Endothelial cell of umbilical vein (primary cell): ENCODE measurements at regions not wholly inside any gene's neighbourhood (a gene's known extent, or its start where the extent isn't known, plus 50 kb on each side); places are given as distances from the start of the nearest gene placed in this dataset.

ENCODE experiments used
- BruUV-seq: library from RNA; stranded (reverse); fragments of 400-500 nt; replicated peaks from 2 replicates; lab custom pipeline; 2021; lab: Mats Ljungman, UMichigan
- CTCF ChIA-PET: fragments of 300-600, 350-600 bp; sonication (Branson Sonifier 250); formaldehyde crosslinking; loops from one replicate; lab custom pipeline; 2021; ENCODE audit warnings: antibody characterized with exemption, inconsistent platforms; lab: Charles Lee
- POLR2A ChIA-PET: fragments of 300-600, 350-600 bp; sonication (Branson Sonifier 250); formaldehyde crosslinking; loops from one replicate; lab custom pipeline; 2021; ENCODE audit warnings: antibody characterized with exemption, inconsistent platforms; lab: Charles Lee
- DNase-seq: peaks from one replicate; pipeline ENCODE4 v3.0.0-alpha.2; 2011; ENCODE audit warnings: low read depth, low spot score
- FAIRE-seq: peaks from 2 replicates; lab custom pipeline; 2011; peaks lifted over from hg19 to GRCh38; lab: Jason Lieb, UNC
- H2AFZ ChIP-seq: 2 replicates; pipeline ENCODE4 v1.6.0; 2012; ENCODE audit warnings: low read depth, low read length, control low read depth, inconsistent platforms
- H3K27ac ChIP-seq: 2 replicates; pipeline ENCODE4 v1.5.1; 2011; ENCODE audit warnings: low read depth, mild to moderate bottlenecking, control low read depth, low read length, moderate library complexity; ENCODE audit not compliant: insufficient read depth
- H3K27me3 ChIP-seq, 2 experiments: 2 replicates each; pipeline versions ENCODE4 v1.6.0 to v1.6.1; 2011; ENCODE audit warnings: low read length in 2 of 2, mixed read lengths in 1 of 2; ENCODE audit not compliant: control insufficient read depth in 2 of 2, insufficient read depth in 2 of 2
- H3K36me3 ChIP-seq, 2 experiments: 2 replicates in 1 of 2; 3 replicates in 1 of 2; pipeline ENCODE4 v1.5.1; 2011; ENCODE audit warnings: low read length in 2 of 2, mild to moderate bottlenecking in 1 of 2, moderate library complexity in 1 of 2; ENCODE audit not compliant: control insufficient read depth in 2 of 2, insufficient read depth in 2 of 2; ENCODE audit errors: extremely low read depth in 1 of 2
- H3K4me1 ChIP-seq: 3 replicates; pipeline ENCODE4 v1.5.1; 2011; ENCODE audit warnings: mild to moderate bottlenecking, low read length; ENCODE audit not compliant: control insufficient read depth, insufficient read depth; ENCODE audit errors: extremely low read depth
- H3K4me2 ChIP-seq: 2 replicates; pipeline ENCODE4 v1.6.1; 2011; ENCODE audit warnings: low read length, control low read depth, mixed read lengths; ENCODE audit not compliant: insufficient read depth
- H3K4me3 ChIP-seq, 3 experiments: fragments of 200-600 bp in 1 of 3; sonication (generic), shearing (Covaris generic) in 1 of 3; replicated peaks in 1 of 3; 2 replicates each; pipeline ENCODE4 v1.5.1; 2011 to 2016; ENCODE audit warnings: control low read depth in 3 of 3, low read length in 3 of 3, mild to moderate bottlenecking in 2 of 3, inconsistent platforms in 1 of 3, low read depth in 1 of 3, moderate library complexity in 1 of 3; ENCODE audit not compliant: insufficient read depth in 1 of 3
- H3K79me2 ChIP-seq: 2 replicates; pipeline ENCODE4 v1.6.0; 2012; ENCODE audit warnings: low read length, inconsistent platforms; ENCODE audit not compliant: control insufficient read depth, insufficient read depth
- H3K9ac ChIP-seq: replicated peaks from 2 replicates; pipeline ENCODE3; 2011; ENCODE audit warnings: low read length, control low read depth; ENCODE audit not compliant: insufficient read depth; ENCODE audit errors: extremely low read depth
- H3K9me1 ChIP-seq: replicated peaks from 3 replicates; pipeline ENCODE4 v1.6.0; 2011; ENCODE audit warnings: mild to moderate bottlenecking, low read length; ENCODE audit not compliant: control insufficient read depth, insufficient read depth; ENCODE audit errors: extremely low read depth
- H3K9me3 ChIP-seq: replicated peaks from 2 replicates; pipeline ENCODE4 v1.5.1; 2012; ENCODE audit warnings: low read length, inconsistent platforms; ENCODE audit not compliant: control insufficient read depth, insufficient read depth
- H4K20me1 ChIP-seq: replicated peaks from 2 replicates; pipeline ENCODE3; 2011; ENCODE audit warnings: mild to moderate bottlenecking, low read length; ENCODE audit not compliant: control insufficient read depth, insufficient read depth; ENCODE audit errors: extremely low read depth
- CTCF ChIP-seq, 2 donors: IDR thresholded peaks; 1 replicate in 1 of 2; 2 replicates in 1 of 2; pipeline ENCODE4 v1.5.1; 2011; ENCODE audit warnings: low read length in 2 of 2, mild to moderate bottlenecking in 2 of 2, moderate library complexity in 2 of 2, control low read depth in 1 of 2, inconsistent platforms in 1 of 2, low read depth in 1 of 2; ENCODE audit not compliant: insufficient read depth in 1 of 2; ENCODE audit errors: extremely low read depth in 1 of 2
- EZH2 ChIP-seq: IDR thresholded peaks from 2 replicates; pipeline ENCODE4 v1.6.1; 2012; ENCODE audit warnings: borderline replicate concordance, low read depth, mild to moderate bottlenecking, moderate library complexity, low read length, inconsistent platforms; ENCODE audit not compliant: severe bottlenecking
- FOS ChIP-seq: IDR thresholded peaks from 2 replicates; pipeline ENCODE4 v1.6.1; 2011; ENCODE audit warnings: mild to moderate bottlenecking, low read length, moderate library complexity, borderline replicate concordance; ENCODE audit not compliant: insufficient read depth
- GATA2 ChIP-seq: IDR thresholded peaks from 2 replicates; pipeline ENCODE4 v1.7.0; 2011; ENCODE audit warnings: low read depth, mild to moderate bottlenecking, moderate library complexity, mixed read lengths, low read length; ENCODE audit not compliant: insufficient read length, insufficient read depth
- JUN ChIP-seq: IDR thresholded peaks from 2 replicates; pipeline ENCODE4 v1.6.1; 2011; ENCODE audit warnings: borderline replicate concordance, low read depth; ENCODE audit not compliant: insufficient read length, insufficient read depth
- MAX ChIP-seq: IDR thresholded peaks from 2 replicates; pipeline ENCODE4 v1.6.1; 2011; ENCODE audit not compliant: insufficient read depth, insufficient read length
- MYC ChIP-seq: IDR thresholded peaks from one replicate; pipeline ENCODE4 v1.6.1; 2011; ENCODE audit warnings: mild to moderate bottlenecking, low read depth, low read length
- POLR2A ChIP-seq: IDR thresholded peaks from 2 replicates; pipeline ENCODE4 v1.6.1; 2012; ENCODE audit warnings: low read depth, mild to moderate bottlenecking, control low read depth, low read length
- POLR2AphosphoS5 ChIP-seq: IDR thresholded peaks from 2 replicates; pipeline ENCODE4 v1.6.1; 2012; ENCODE audit warnings: low read depth, mild to moderate bottlenecking, control low read depth, low read length, moderate library complexity; ENCODE audit not compliant: insufficient read depth
- dilution Hi-C: fragments of 300-500 bp; cut with MboI; formaldehyde crosslinking; loops from one replicate; pipeline ENCODE4 v1.15.0; 2019; ENCODE audit warnings: low sequenced_read_pairs; ENCODE audit not compliant: extremely low pct_ligation_motif_present
- intact Hi-C: fragments of 100-400 bp; cut with micrococcal nuclease; formaldehyde crosslinking; loops from one replicate; pipeline ENCODE4 v1.10.0; 2022

GRCh38 chr2:59888015-59888414 is 665.4 kb downstream of the BCL11A start:
- DNase-seq (no peak), FAIRE-seq (no peak)
- no peaks in the 10 kb centered on the region for H3K4me1 ChIP-seq
- dilution Hi-C loops (no loop called here), intact Hi-C loops (no loop called here)
- H3K36me3 ChIP-seq = no peaks in the 10 kb centered on the region
- no peak overlapping the region for H3K27ac ChIP-seq
- H3K4me2 ChIP-seq = no peak overlapping the region
- CTCF ChIA-PET = no interaction called here
- no peaks in the 10 kb centered on the region for H3K9me1 ChIP-seq
- POLR2A ChIA-PET = no interaction called here
- no peaks in the 10 kb centered on the region for H4K20me1 ChIP-seq
- TF ChIP-seq MYC = no peak
- TF ChIP-seq EZH2 = no peak
- no peak for TF ChIP-seq JUN
- TF ChIP-seq FOS = no peak
- no peak for TF ChIP-seq POLR2AphosphoS5
- no peak for TF ChIP-seq CTCF (IDR thresholded peaks at IDR 0.05; ENCODE audit: extremely low read depth in 1 of 2, insufficient read depth in 1 of 2, low read depth in 1 of 2, low read length in 2 of 2)
- TF ChIP-seq POLR2A = no peak
- TF ChIP-seq GATA2 = no peak
- no peak for TF ChIP-seq MAX
- no TSS peak for BruUV-seq
- H3K9ac ChIP-seq = no peak overlapping the region
- H2AFZ ChIP-seq = no peak overlapping the region
- H3K9me3 ChIP-seq = no peaks in the 10 kb centered on the region
- no peaks in the 10 kb centered on the region for H3K27me3 ChIP-seq
- H3K4me3 ChIP-seq = no peak overlapping the region
- no peaks in the 10 kb centered on the region for H3K79me2 ChIP-seq
